ENCODE measurements at regions not wholly inside any gene's neighbourhood (a gene's known extent, or its start where the extent isn't known, plus 50 kb on each side); places are given as distances from the start of the nearest gene placed in this dataset.

DNA sequence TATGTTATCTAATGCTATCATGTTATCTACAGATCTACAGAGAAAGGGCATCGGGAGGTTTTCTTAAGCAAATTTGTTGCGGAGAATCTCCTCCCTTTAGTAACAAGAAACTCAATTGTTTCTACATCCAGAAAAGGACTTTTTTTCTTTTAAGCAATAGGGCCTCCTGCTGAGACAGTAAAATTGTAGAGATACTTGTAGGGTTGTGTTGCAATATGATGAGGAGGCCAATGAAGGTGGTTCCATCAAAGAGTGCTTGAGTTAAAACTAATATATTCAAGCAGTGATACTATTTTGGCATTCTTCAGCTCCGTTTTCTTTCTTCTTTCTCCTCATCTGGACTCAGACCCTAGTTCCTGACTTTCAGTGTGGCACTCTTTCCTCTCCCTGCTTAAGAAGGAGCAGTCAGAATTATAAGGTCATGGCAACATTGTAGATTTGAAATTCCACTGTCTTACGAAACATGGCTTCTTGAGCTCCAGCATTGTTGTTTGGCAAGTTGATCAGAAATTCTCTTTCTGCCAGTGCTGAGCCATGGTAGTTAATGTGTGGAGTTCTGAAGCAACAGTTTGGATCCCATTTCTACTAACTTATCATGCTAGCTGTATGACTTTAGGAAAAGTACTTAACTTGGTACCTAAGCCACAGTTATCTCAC lies 202.0 kb upstream of the SLC14A2 start (continued):
- TF ChIP-seq EZH2phosphoT487 (IDR thresholded peaks at IDR 0.05; ENCODE audit: unreplicated experiment) (no peak), NANOG (IDR thresholded peaks at IDR 0.05; ENCODE audit: borderline replicate concordance) (no peak), ZNF331 (CRISPR knock-in tag; IDR thresholded peaks at IDR 0.05; ENCODE audit: low read depth) (no peak), STAT1 (IDR thresholded peaks at IDR 0.05; ENCODE audit: unreplicated experiment) (no peak)
- TF ChIP-seq, protein P1, sequence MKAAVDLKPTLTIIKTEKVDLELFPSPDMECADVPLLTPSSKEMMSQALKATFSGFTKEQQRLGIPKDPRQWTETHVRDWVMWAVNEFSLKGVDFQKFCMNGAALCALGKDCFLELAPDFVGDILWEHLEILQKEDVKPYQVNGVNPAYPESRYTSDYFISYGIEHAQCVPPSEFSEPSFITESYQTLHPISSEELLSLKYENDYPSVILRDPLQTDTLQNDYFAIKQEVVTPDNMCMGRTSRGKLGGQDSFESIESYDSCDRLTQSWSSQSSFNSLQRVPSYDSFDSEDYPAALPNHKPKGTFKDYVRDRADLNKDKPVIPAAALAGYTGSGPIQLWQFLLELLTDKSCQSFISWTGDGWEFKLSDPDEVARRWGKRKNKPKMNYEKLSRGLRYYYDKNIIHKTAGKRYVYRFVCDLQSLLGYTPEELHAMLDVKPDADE (IDR thresholded peaks at IDR 0.05), result no peak
- TF ChIP-seq, protein P2, sequence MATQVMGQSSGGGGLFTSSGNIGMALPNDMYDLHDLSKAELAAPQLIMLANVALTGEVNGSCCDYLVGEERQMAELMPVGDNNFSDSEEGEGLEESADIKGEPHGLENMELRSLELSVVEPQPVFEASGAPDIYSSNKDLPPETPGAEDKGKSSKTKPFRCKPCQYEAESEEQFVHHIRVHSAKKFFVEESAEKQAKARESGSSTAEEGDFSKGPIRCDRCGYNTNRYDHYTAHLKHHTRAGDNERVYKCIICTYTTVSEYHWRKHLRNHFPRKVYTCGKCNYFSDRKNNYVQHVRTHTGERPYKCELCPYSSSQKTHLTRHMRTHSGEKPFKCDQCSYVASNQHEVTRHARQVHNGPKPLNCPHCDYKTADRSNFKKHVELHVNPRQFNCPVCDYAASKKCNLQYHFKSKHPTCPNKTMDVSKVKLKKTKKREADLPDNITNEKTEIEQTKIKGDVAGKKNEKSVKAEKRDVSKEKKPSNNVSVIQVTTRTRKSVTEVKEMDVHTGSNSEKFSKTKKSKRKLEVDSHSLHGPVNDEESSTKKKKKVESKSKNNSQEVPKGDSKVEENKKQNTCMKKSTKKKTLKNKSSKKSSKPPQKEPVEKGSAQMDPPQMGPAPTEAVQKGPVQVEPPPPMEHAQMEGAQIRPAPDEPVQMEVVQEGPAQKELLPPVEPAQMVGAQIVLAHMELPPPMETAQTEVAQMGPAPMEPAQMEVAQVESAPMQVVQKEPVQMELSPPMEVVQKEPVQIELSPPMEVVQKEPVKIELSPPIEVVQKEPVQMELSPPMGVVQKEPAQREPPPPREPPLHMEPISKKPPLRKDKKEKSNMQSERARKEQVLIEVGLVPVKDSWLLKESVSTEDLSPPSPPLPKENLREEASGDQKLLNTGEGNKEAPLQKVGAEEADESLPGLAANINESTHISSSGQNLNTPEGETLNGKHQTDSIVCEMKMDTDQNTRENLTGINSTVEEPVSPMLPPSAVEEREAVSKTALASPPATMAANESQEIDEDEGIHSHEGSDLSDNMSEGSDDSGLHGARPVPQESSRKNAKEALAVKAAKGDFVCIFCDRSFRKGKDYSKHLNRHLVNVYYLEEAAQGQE (IDR thresholded peaks at IDR 0.05; ENCODE audit: unreplicated experiment), result no peak

DNA sequence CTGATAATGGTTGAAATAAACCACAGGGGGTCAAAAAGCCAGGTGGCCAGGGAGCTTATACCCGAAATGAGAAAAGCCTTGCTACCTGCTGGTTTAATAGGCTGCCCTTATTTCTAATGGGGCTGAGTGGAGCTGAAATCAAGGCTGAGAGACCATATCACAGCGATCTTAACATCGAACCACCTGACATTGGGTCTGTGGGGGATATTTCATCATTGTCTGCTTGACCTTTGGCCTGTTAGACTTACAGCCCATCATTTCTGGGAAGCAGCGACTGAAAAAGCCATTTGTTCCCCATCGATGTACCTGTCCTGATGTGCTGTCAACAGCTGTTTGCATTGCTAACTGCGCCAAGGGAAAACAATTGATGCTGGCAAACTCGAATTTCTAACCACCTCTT lies 199.7 kb upstream of the SLC14A2 start:
- Histone ChIP-seq H3K27ac (ENCODE audit: low read depth) (no peak overlapping the region), H3K27me3 (ENCODE audit: insufficient read depth) (no peaks in the 10 kb centered on the region), H4K20me1 (replicated peaks; ENCODE audit: insufficient read depth) (no peaks in the 10 kb centered on the region), H3K4me1 (ENCODE audit: insufficient read depth) (peaks cover 33% of the 10 kb centered on the region), H3K36me3 (ENCODE audit: insufficient read depth) (no peaks in the 10 kb centered on the region), H3F3A (replicated peaks; ENCODE audit: low read depth) (no peaks in the 10 kb centered on the region), H3K4me3 (peak overlapping the region; percentile 14), H3K4me2 (peak overlapping the region; percentile 73), H3K9me2 (ENCODE audit: insufficient read depth) (peaks cover 23% of the 10 kb centered on the region), H2AFZ (no peak overlapping the region), H3K79me2 (replicated peaks; ENCODE audit: insufficient read depth) (no peaks in the 10 kb centered on the region)
- H3K27me3 Mint-ChIP-seq (ENCODE audit: insufficient read depth, low read depth, poor library complexity), result no peaks in the 10 kb centered on the region
- no peak overlapping the region for H3K27ac Mint-ChIP-seq
- no peaks in the 10 kb centered on the region for H3K36me3 Mint-ChIP-seq (ENCODE audit: low read depth)
- H3K4me1 Mint-ChIP-seq, result peaks cover 36% of the 10 kb centered on the region
- H3K9me3 Mint-ChIP-seq, result no peaks in the 10 kb centered on the region
- ATAC-seq, result peak; percentile 37
- no peak overlapping the region for H3K4me3 Mint-ChIP-seq
- peak; percentile 39 for DNase-seq (ENCODE audit: low spot score)
- TF ChIP-seq ZNF114 (CRISPR knock-in tag; IDR thresholded peaks at IDR 0.05) (no peak), CREB1 (CRISPR knock-in tag; IDR thresholded peaks at IDR 0.05; ENCODE audit: low read depth) (no peak), NANOG (IDR thresholded peaks at IDR 0.05; ENCODE audit: borderline replicate concordance) (no peak; the same call in 1 of the 2 replicates), STAT1 (IDR thresholded peaks at IDR 0.05; ENCODE audit: unreplicated experiment) (no peak)
- TF ChIP-seq, protein P1 (IDR thresholded peaks at IDR 0.05), result no peak
- TF ChIP-seq, protein P3, sequence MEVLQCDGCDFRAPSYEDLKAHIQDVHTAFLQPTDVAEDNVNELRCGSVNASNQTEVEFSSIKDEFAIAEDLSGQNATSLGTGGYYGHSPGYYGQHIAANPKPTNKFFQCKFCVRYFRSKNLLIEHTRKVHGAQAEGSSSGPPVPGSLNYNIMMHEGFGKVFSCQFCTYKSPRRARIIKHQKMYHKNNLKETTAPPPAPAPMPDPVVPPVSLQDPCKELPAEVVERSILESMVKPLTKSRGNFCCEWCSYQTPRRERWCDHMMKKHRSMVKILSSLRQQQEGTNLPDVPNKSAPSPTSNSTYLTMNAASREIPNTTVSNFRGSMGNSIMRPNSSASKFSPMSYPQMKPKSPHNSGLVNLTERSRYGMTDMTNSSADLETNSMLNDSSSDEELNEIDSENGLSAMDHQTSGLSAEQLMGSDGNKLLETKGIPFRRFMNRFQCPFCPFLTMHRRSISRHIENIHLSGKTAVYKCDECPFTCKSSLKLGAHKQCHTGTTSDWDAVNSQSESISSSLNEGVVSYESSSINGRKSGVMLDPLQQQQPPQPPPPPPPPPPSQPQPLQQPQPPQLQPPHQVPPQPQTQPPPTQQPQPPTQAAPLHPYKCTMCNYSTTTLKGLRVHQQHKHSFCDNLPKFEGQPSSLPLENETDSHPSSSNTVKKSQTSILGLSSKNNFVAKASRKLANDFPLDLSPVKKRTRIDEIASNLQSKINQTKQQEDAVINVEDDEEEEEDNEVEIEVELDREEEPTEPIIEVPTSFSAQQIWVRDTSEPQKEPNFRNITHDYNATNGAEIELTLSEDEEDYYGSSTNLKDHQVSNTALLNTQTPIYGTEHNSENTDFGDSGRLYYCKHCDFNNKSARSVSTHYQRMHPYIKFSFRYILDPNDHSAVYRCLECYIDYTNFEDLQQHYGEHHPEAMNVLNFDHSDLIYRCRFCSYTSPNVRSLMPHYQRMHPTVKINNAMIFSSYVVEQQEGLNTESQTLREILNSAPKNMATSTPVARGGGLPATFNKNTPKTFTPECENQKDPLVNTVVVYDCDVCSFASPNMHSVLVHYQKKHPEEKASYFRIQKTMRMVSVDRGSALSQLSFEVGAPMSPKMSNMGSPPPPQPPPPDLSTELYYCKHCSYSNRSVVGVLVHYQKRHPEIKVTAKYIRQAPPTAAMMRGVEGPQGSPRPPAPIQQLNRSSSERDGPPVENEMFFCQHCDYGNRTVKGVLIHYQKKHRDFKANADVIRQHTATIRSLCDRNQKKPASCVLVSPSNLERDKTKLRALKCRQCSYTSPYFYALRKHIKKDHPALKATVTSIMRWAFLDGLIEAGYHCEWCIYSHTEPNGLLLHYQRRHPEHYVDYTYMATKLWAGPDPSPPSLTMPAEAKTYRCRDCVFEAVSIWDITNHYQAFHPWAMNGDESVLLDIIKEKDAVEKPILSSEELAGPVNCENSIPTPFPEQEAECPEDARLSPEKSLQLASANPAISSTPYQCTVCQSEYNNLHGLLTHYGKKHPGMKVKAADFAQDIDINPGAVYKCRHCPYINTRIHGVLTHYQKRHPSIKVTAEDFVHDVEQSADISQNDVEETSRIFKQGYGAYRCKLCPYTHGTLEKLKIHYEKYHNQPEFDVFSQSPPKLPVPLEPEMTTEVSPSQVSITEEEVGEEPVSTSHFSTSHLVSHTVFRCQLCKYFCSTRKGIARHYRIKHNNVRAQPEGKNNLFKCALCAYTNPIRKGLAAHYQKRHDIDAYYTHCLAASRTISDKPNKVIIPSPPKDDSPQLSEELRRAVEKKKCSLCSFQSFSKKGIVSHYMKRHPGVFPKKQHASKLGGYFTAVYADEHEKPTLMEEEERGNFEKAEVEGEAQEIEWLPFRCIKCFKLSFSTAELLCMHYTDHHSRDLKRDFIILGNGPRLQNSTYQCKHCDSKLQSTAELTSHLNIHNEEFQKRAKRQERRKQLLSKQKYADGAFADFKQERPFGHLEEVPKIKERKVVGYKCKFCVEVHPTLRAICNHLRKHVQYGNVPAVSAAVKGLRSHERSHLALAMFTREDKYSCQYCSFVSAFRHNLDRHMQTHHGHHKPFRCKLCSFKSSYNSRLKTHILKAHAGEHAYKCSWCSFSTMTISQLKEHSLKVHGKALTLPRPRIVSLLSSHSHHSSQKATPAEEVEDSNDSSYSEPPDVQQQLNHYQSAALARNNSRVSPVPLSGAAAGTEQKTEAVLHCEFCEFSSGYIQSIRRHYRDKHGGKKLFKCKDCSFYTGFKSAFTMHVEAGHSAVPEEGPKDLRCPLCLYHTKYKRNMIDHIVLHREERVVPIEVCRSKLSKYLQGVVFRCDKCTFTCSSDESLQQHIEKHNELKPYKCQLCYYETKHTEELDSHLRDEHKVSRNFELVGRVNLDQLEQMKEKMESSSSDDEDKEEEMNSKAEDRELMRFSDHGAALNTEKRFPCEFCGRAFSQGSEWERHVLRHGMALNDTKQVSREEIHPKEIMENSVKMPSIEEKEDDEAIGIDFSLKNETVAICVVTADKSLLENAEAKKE (CRISPR knock-in tag; IDR thresholded peaks at IDR 0.05), result no peak
- TF ChIP-seq, protein P4, sequence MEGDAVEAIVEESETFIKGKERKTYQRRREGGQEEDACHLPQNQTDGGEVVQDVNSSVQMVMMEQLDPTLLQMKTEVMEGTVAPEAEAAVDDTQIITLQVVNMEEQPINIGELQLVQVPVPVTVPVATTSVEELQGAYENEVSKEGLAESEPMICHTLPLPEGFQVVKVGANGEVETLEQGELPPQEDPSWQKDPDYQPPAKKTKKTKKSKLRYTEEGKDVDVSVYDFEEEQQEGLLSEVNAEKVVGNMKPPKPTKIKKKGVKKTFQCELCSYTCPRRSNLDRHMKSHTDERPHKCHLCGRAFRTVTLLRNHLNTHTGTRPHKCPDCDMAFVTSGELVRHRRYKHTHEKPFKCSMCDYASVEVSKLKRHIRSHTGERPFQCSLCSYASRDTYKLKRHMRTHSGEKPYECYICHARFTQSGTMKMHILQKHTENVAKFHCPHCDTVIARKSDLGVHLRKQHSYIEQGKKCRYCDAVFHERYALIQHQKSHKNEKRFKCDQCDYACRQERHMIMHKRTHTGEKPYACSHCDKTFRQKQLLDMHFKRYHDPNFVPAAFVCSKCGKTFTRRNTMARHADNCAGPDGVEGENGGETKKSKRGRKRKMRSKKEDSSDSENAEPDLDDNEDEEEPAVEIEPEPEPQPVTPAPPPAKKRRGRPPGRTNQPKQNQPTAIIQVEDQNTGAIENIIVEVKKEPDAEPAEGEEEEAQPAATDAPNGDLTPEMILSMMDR (conservative IDR thresholded peaks at IDR 0.05; ENCODE audit: low read depth in 2 of 2), result no peak
